Smooth muscle cell (in vitro differentiated cells): ENCODE measurements at regions not wholly inside any gene's neighbourhood (a gene's known extent, or its start where the extent isn't known, plus 50 kb on each side); places are given as distances from the start of the nearest gene placed in this dataset.

ENCODE experiments used
- DNase-seq: peaks from one replicate; lab custom pipeline; 2025; ENCODE audit not compliant: unreplicated experiment; lab: John Stamatoyannopoulos, UW
- H2AFZ ChIP-seq: fragments of 200-600 bp; sonication (generic); 2 replicates; pipeline ENCODE4 v1.6.0; 2016; ENCODE audit warnings: antibody characterized with exemption, low read depth, mild to moderate bottlenecking
- H3F3A ChIP-seq: fragments of 200-600 bp; sonication (generic); 2 replicates; pipeline ENCODE4 v1.6.0; 2017; ENCODE audit warnings: antibody characterized with exemption, low read depth
- H3K27ac ChIP-seq: fragments of 200-600 bp; sonication (generic); 2 replicates; pipeline ENCODE4 v1.5.1; 2016; ENCODE audit warnings: low read depth, mild to moderate bottlenecking
- H3K27me3 ChIP-seq: fragments of 200-600 bp; sonication (generic); 2 replicates; pipeline ENCODE4 v1.6.1; 2016; ENCODE audit warnings: low read depth, mild to moderate bottlenecking
- H3K36me3 ChIP-seq: fragments of 200-600 bp; sonication (generic); 2 replicates; pipeline ENCODE4 v1.5.1; 2016; ENCODE audit warnings: low read depth
- H3K4me1 ChIP-seq: fragments of 200-600 bp; sonication (generic); 2 replicates; pipeline ENCODE4 v1.5.1; 2016; ENCODE audit warnings: low read depth
- H3K4me2 ChIP-seq: fragments of 200-600 bp; sonication (generic); 2 replicates; pipeline ENCODE4 v1.6.0; 2016; ENCODE audit warnings: mild to moderate bottlenecking
- H3K4me3 ChIP-seq: fragments of 200-600 bp; sonication (generic); 2 replicates; pipeline ENCODE4 v1.5.1; 2016; ENCODE audit warnings: mild to moderate bottlenecking
- H3K79me2 ChIP-seq: fragments of 200-600 bp; sonication (generic); 2 replicates; pipeline ENCODE4 v1.6.0; 2016; ENCODE audit warnings: low read depth, mild to moderate bottlenecking
- H3K9ac ChIP-seq: fragments of 200-600 bp; sonication (generic); 2 replicates; pipeline ENCODE4 v1.6.0; 2016; ENCODE audit warnings: low read depth
- H3K9me3 ChIP-seq: fragments of 200-600 bp; sonication (generic); replicated peaks from 2 replicates; pipeline ENCODE4 v1.5.1; 2016; ENCODE audit warnings: low read depth
- H4K20me1 ChIP-seq: fragments of 200-600 bp; sonication (generic); 2 replicates; pipeline ENCODE4 v1.6.0; 2016; ENCODE audit warnings: low read depth
- WGBS: methylation state at CpG from one replicate; pipeline ENCODE4 v1.1.7; 2016; ENCODE audit warnings: low lambda C conversion rate; 5-methylcytosine and 5-hydroxymethylcytosine counted together
- TF ChIP-seq, protein P1 (sequence below): fragments of 200-600 bp; sonication (generic); IDR thresholded peaks from 2 replicates; pipeline ENCODE4 v1.5.1; 2017; ENCODE audit warnings: borderline replicate concordance, mild to moderate bottlenecking, antibody characterized with exemption; ENCODE audit not compliant: insufficient read depth, poor library complexity, severe bottlenecking

DNA sequence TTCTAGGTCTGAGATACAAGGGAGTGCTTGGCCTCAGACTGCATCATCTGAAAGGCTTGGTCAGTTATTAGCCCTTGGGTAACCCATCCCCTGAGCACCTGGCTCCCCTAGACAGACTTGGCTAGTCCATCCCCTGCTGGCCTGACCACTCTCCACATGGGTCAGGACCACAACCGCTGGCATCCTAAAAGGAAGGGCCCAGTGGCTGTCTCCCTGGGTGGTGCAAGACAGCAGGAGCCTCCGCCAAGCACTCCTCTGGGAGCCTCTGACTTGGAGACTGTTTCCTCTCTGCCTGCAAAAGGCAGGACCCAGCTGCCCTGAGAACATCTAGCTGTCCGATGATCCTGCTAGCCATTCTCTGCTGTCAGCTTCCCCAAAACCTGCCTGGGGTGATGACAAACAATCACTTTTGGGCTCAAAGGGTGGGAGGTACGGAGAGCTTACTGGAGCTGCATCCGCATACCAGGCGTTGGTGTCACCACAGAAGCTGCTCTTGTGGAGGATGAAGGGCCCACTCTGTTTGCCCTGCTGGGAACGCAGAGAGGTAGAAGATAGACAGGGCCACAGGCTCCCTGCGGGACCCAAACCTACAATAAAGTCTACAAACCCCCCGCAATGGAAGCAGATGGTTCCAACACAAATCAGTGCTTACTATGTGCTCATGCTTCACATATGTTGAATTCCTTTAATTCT lies 108.0 kb upstream of the PRR20G start:
- Histone ChIP-seq H3K4me3 (no peak overlapping the region), H3K4me1 (peaks cover 23% of the 10 kb centered on the region), H3K36me3 (no peaks in the 10 kb centered on the region), H3K79me2 (no peaks in the 10 kb centered on the region), H3F3A (no peaks in the 10 kb centered on the region), H3K9me3 (no peaks in the 10 kb centered on the region), H3K9ac (no peak overlapping the region), H3K27ac (no peak overlapping the region), H2AFZ (peak overlapping the region; percentile 23), H3K27me3 (no peaks in the 10 kb centered on the region), H4K20me1 (no peaks in the 10 kb centered on the region), H3K4me2 (peak overlapping the region; percentile 10)
- TF ChIP-seq, protein P1, sequence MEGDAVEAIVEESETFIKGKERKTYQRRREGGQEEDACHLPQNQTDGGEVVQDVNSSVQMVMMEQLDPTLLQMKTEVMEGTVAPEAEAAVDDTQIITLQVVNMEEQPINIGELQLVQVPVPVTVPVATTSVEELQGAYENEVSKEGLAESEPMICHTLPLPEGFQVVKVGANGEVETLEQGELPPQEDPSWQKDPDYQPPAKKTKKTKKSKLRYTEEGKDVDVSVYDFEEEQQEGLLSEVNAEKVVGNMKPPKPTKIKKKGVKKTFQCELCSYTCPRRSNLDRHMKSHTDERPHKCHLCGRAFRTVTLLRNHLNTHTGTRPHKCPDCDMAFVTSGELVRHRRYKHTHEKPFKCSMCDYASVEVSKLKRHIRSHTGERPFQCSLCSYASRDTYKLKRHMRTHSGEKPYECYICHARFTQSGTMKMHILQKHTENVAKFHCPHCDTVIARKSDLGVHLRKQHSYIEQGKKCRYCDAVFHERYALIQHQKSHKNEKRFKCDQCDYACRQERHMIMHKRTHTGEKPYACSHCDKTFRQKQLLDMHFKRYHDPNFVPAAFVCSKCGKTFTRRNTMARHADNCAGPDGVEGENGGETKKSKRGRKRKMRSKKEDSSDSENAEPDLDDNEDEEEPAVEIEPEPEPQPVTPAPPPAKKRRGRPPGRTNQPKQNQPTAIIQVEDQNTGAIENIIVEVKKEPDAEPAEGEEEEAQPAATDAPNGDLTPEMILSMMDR = no peak
- no peak for DNase-seq
- 59% methylated on average over 9 of the region's 9 CpGs for WGBS

GRCh38 chr3:127394984-127395662 lies 107.3 kb upstream of the PRR20G start:
- Histone ChIP-seq H3K27ac (no peak overlapping the region), H3K9me3 (no peaks in the 10 kb centered on the region), H3K4me1 (peaks cover 23% of the 10 kb centered on the region), H2AFZ (no peak overlapping the region), H4K20me1 (no peaks in the 10 kb centered on the region), H3K36me3 (no peaks in the 10 kb centered on the region), H3K4me3 (no peak overlapping the region), H3F3A (no peaks in the 10 kb centered on the region), H3K79me2 (no peaks in the 10 kb centered on the region), H3K9ac (no peak overlapping the region), H3K4me2 (no peak overlapping the region), H3K27me3 (no peaks in the 10 kb centered on the region)
- TF ChIP-seq, protein P1 = no peak
- no peak for DNase-seq
- 75% methylated on average over 15 of the region's 15 CpGs for WGBS

- DNase-seq = no peak
- Histone ChIP-seq H3K9ac (no peak overlapping the region), H3K4me1 (peaks cover 23% of the 10 kb centered on the region), H2AFZ (no peak overlapping the region), H3K79me2 (no peaks in the 10 kb centered on the region), H3K4me2 (no peak overlapping the region), H3K9me3 (no peaks in the 10 kb centered on the region), H3K36me3 (no peaks in the 10 kb centered on the region), H4K20me1 (no peaks in the 10 kb centered on the region), H3K27me3 (no peaks in the 10 kb centered on the region), H3K4me3 (no peak overlapping the region), H3K27ac (no peak overlapping the region), H3F3A (no peaks in the 10 kb centered on the region)
- 83% methylated on average over 4 of the region's 4 CpGs for WGBS
- TF ChIP-seq, protein P1 = no peak
Observed at GRCh38 chr3:127394031-127394430, 106.2 kb upstream of the PRR20G start.
